Left renal cortex interstitium (tissue), 4 donors: ENCODE measurements at regions not wholly inside any gene's neighbourhood (a gene's known extent, or its start where the extent isn't known, plus 50 kb on each side); places are given as distances from the start of the nearest gene placed in this dataset.
A peak's percentile ranks its signal among the peaks of the same experiment; 100 is the strongest.
"Not testable (repeated sequence)": the region's sequence is repeated elsewhere in the genome, so short reads cannot be mapped to it uniquely, and the experiment has no call there.

Experiments
- DNase-seq, 4 donors: peaks; one replicate each; pipeline ENCODE4 v3.0.0-alpha.2; 2013; ENCODE audit warnings: low read depth in 4 of 4, low spot score in 2 of 4, missing footprints in 1 of 4

DNA sequence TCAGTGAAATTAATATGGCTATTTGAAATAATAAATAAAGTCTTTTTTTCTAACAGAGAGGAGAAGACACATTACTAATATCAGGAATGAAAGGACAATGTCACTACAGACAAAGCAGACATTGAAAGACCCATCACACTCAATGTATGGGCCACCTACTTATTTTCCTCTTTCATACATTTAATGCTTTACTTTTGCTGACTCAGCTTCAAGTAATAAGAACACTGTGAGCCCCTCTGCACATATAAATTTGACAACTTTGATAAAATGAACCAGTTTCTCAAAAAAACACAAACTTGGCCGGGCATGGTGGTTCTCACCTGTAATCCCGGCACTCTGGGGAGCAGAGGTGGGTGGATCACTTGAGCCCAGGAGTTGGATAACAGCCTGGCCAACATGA lies 664.2 kb upstream of the COBL start:
- no peak for DNase-seq

- DNase-seq: no peak
These were observed 663.7 kb upstream of the COBL start for GRCh38 chr7:51980313-51980712.

- DNase-seq: no peak
These were observed 661.3 kb upstream of the COBL start for GRCh38 chr7:51977913-51978312.

GRCh38 chr7:51973939-51974338 lies 657.3 kb upstream of the COBL start:
- no peak for DNase-seq

DNA sequence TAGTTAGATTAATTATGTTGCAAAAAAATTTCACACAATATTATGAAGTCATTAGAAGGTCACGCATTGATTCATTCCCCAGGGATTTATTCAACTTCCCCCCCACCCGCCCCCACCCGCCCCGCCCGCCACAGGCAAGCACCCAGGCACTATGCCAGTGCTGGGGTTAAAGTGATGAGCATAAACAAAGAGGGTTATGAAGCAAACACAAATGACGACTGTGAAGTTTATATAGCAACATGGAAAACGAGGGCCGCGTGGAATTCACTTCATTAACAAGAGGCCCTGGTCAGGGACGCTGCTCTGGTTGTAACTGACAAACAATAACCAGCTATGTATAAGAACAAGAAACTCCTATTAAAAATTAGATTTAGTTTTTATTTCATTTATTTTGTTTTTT lies 656.5 kb upstream of the COBL start:
- no peak for DNase-seq

GRCh38 chr7:51970961-51971665 lies 654.5 kb upstream of the COBL start:
- DNase-seq: no peak

- no peak for DNase-seq
These were observed 651.9 kb upstream of the COBL start for GRCh38 chr7:51968461-51968860.

DNA sequence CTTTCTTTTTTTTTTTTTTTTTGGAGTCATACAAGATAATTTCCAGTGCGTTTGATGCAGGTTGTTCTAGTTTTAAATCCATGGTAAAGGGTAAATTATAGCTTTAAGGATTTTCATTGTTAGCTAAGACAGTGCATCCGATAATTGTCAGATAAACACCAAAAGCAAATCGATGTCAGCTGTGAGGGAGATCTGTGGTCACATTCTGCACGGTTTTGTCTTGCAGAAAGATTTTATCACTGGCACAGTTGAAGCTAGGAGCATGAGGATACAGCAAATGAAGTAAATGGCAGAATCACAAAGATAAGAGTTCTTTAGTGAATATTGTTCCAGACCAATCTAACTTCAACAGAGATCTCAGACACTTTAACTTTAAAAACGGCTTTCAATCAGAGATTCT lies 648.8 kb upstream of the COBL start:
- DNase-seq: no peak

DNA sequence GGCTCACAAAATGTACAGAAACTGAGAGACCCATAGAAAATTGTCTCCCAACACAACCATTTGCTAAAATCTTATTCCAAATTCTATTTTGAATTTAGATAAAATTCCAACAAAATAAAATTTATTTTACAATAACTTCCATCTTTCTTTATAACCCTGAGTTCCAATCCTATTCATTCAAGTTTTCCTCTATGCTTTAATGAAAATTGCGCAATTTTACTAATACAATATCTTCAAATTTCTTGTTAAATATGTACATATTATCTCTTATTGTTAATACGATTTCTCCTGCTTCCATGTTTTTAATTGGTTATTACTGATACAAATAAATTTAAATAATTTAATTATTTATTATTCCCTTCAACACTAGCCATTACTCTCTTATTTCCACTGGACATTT lies 645.2 kb upstream of the COBL start:
- DNase-seq: no peak

DNA sequence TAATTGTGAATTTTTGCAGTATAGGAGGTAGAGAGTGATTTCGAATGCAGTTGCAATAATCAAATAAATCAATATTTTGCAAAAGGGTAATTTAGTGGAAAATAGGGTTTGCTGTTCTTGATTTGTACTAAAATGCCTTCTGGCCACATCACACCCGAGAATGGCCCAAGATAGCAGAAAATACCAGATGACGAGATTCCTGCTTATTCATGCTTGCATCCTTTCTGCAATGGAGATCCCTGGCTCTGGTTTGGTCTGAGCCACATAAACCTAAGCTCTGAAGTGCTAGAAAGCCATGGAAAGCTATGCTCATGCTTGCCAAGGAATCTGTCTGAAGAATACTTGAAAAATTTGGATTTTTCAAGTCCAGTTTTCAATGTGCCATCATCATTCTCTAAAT lies 634.2 kb upstream of the COBL start:
- DNase-seq: no peak

DNA sequence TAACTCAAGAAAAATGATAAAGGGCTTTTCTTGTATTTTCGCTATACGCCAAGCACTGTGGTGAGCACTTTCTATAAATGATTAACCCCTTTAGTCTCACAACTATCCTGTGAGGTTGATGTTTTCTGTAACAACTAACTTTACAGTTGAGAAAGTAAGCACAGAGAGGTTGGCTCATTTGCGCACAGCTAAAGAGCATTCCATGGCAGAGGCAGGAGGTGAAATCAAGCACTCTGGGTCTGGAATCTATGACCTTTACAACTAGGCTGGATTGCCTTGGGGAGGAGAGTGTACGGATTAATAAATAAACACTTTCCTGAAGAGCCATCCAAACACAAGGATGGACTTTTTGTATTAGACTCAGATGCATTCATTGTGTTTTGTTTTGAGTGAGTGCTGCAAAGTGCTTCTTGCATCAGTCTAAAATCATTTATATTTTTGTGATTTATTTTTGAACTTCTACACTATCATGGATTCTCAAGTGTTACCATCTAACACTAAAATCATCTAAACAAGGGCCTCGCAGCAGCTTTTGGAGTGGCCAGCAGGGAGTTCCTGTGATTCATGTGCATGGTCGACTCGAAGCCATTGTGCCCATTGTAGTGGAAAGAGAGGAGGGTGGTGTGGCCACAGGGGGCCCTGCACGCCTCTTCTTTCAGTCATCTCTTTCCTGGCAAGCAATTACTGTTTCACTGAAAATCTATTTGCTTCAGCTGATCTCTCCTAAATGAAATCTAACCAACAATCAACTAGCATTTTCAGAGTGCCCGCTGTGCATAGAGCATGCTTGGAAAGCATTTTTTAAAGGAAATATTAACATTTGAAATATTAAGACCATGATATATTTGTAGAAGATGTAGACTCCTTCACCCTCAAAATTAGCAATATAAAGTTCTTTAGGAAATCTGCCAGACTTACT lies 633.4 kb upstream of the COBL start:
- no peak for DNase-seq

- DNase-seq: no peak
These were observed 614.2 kb upstream of the COBL start for GRCh38 chr7:51930834-51931233.

GRCh38 chr7:51929818-51930217 lies 613.2 kb upstream of the COBL start:
- no peak for DNase-seq

- DNase-seq: no peak
These were observed 611.1 kb upstream of the COBL start for GRCh38 chr7:51927738-51928137.

DNA sequence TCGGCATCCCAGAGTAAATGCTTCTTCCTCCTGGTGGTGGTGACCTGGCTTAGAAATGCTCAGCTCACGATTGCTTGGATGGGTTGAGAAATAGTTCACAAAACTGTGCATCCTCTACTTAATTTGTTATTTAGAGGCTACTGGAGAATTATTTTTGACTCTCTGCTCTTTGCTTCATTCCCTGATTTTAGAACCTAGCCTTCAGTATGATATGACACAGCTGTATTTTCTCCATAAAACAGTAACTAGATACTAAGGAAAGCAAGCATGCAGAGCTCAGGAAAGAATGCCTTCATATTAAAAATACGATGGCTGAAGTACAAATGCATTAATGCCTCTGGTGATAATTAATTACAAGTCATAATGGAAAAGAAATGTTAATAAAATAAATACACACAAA lies 602.0 kb upstream of the COBL start:
- DNase-seq: peak in 3 of 4 donors; percentile 15 to 38 (median 26)

GRCh38 chr7:51901489-51901840 lies 584.9 kb upstream of the COBL start:
- no peak for DNase-seq

DNA sequence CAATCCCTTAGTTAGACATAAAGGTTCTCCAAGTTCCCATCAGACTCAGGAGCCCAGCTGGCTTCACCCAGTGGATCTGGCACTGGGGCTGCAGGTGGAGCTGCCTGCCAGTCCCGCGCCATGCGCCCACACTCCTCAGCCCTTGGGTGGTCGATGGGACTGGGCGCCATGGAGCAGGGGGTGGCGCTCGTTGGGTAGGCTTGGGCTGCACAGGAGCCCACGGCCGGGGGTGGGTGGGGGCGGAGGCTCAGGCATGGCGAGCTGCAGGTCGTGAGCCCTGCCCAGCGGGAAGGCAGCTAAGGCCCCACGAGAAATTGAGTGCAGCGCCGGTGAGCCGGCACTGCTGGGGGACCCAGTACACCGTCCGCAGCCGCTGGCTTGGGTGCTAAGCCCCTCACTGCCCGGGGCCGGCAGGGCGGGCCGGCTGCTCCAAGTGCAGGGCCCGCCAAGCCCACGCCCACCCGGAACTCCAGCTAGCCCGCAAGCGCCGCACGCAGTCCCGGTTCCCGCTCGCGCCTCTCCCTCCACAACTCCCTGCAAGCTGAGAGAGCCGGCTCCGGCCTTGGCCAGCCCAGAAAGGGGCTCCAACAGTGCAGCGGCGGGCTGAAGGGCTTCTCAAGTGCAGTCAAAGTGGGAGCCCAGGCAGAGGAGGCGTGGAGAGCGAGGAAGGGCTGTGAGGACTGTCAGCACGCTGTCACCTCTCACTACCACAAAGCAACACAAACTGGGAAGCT lies 584.3 kb upstream of the COBL start:
- not testable (repeated sequence) for DNase-seq

DNA sequence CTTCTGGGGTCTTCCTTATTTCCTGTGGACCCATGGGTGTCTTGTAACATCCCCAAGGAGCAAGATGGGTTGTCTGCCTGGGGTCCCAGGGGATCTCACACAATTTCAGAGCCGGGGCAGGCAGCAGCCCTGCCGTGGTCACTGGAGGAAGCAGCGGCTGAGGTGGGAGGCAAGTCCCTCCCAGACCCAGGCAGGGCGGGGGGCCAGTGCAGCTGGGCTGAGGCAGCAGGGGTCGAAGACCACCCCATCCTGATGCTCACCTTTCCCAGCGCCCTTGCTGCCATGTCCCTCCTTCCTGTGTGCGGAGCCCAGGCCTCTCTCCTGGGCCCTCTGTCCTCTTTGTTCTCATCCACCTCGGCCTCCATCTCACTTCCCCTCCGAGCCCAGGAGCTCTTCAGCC lies 583.0 kb upstream of the COBL start:
- DNase-seq: no peak

GRCh38 chr7:51882412-51882811 lies 565.8 kb upstream of the COBL start:
- DNase-seq: no peak

GRCh38 chr7:51881309-51881708 lies 564.7 kb upstream of the COBL start:
- no peak for DNase-seq

GRCh38 chr7:51878865-51879264 lies 562.3 kb upstream of the COBL start:
- no peak for DNase-seq
